ENCODE measurements at regions not wholly inside any gene's neighbourhood (a gene's known extent, or its start where the extent isn't known, plus 50 kb on each side); places are given as distances from the start of the nearest gene placed in this dataset.

DNA sequence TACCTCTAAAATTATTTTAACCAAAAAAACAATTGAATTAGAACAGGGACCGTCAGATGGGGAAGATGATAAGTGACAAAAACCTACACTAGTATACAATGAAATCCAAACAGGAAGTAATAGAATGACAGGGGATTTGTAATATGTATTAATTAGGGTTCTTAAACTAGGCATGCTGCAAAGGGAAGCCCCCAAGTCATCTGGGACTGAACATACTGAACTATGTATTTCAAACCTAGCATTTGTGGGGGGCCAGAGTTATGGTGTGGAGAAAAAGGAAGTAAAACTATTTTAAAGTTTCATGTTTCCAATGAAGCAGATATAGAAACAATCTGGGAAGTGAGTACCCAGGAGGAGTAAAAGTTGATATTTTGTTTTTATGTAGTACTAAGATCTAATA lies 133.2 kb upstream of the HS3ST3A1 start:
- no peak overlapping the region for H3K27ac Mint-ChIP-seq (ENCODE audit: unreplicated experiment)
- DNase-seq = no peak
- no peak overlapping the region for H3K4me3 Mint-ChIP-seq (ENCODE audit: unreplicated experiment)
- no peaks in the 10 kb centered on the region for H3K4me1 Mint-ChIP-seq (ENCODE audit: low read depth, unreplicated experiment)
- peaks cover 4% of the 10 kb centered on the region for H3K9me3 Mint-ChIP-seq (ENCODE audit: unreplicated experiment)
- no peaks in the 10 kb centered on the region for H3K27me3 Mint-ChIP-seq (ENCODE audit: unreplicated experiment)
- peaks cover 10% of the 10 kb centered on the region for H3K36me3 Mint-ChIP-seq (ENCODE audit: unreplicated experiment)
- TF ChIP-seq, protein P1, sequence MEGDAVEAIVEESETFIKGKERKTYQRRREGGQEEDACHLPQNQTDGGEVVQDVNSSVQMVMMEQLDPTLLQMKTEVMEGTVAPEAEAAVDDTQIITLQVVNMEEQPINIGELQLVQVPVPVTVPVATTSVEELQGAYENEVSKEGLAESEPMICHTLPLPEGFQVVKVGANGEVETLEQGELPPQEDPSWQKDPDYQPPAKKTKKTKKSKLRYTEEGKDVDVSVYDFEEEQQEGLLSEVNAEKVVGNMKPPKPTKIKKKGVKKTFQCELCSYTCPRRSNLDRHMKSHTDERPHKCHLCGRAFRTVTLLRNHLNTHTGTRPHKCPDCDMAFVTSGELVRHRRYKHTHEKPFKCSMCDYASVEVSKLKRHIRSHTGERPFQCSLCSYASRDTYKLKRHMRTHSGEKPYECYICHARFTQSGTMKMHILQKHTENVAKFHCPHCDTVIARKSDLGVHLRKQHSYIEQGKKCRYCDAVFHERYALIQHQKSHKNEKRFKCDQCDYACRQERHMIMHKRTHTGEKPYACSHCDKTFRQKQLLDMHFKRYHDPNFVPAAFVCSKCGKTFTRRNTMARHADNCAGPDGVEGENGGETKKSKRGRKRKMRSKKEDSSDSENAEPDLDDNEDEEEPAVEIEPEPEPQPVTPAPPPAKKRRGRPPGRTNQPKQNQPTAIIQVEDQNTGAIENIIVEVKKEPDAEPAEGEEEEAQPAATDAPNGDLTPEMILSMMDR (IDR thresholded peaks at IDR 0.05; ENCODE audit: partially characterized antibody, unreplicated experiment) = no peak

DNA sequence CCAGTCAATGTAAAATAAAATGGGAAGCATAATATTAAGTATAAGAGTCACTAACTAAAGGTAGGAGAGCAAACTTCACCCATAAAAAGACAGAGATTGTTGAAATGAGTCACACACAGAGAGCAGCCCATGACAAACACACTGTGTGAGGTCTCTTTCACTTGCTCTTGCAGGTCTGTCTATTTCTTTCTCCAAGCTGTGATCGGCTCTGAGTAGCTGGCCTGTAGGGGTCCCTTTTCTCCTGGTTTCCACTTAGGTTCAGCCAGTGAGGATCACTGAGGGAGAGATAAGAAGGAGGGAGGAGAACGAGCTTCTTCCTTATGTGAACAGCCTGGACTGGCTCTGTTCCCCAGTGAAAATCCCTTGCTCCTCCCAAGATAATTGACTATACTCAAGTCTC lies 133.7 kb upstream of the HS3ST3A1 start:
- Mint-ChIP-seq H3K36me3 (ENCODE audit: unreplicated experiment) (peaks cover 10% of the 10 kb centered on the region), H3K4me1 (ENCODE audit: low read depth, unreplicated experiment) (no peaks in the 10 kb centered on the region), H3K27ac (ENCODE audit: unreplicated experiment) (no peak overlapping the region), H3K4me3 (ENCODE audit: unreplicated experiment) (no peak overlapping the region), H3K9me3 (ENCODE audit: unreplicated experiment) (peaks cover 4% of the 10 kb centered on the region), H3K27me3 (ENCODE audit: unreplicated experiment) (no peaks in the 10 kb centered on the region)
- TF ChIP-seq, protein P1 (IDR thresholded peaks at IDR 0.05; ENCODE audit: partially characterized antibody, unreplicated experiment) = no peak
- DNase-seq = no peak

DNA sequence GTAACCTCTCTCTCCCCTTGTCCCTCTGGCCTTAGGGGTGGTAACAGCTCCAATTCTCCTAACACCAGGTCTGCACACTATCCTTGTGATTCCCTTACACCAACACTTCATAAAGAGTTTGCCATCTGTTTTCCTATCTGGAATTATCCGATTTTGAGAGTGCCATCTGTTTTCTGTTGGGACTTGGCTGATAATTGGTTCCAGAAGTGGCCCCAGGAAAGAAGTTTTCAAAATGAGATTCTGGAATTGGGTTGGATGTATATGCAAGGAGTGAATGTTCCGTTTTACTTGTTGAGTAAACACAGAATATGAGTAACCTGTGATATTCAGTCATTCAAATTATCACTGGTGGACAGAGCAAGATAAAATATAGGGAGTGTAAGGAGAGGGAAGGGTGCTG lies 134.1 kb upstream of the HS3ST3A1 start:
- TF ChIP-seq, protein P1 (IDR thresholded peaks at IDR 0.05; ENCODE audit: partially characterized antibody, unreplicated experiment) = no peak
- no peak overlapping the region for H3K27ac Mint-ChIP-seq (ENCODE audit: unreplicated experiment)
- H3K9me3 Mint-ChIP-seq (ENCODE audit: unreplicated experiment) = peaks cover 4% of the 10 kb centered on the region
- H3K27me3 Mint-ChIP-seq (ENCODE audit: unreplicated experiment) = no peaks in the 10 kb centered on the region
- no peaks in the 10 kb centered on the region for H3K4me1 Mint-ChIP-seq (ENCODE audit: low read depth, unreplicated experiment)
- H3K4me3 Mint-ChIP-seq (ENCODE audit: unreplicated experiment) = no peak overlapping the region
- no peak for DNase-seq
- peaks cover 10% of the 10 kb centered on the region for H3K36me3 Mint-ChIP-seq (ENCODE audit: unreplicated experiment)

DNA sequence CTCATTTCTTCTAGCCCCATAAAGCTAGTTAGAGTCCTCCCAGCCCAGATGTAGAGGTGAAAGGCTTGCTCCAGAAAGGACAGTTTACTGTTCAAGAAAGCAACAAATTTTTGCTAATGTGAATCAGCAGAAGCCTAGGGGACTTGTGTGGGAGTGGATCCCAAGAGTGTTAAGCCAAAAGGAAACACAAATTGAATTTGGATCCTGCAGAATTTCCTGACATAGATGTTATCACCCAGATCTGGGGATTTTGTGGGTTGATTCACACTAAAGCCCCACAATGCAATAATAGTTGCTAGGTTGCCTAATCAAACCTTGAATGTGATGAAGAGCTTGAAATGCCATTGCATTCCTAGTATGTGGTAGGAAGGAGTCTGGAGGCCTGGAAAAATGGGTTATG lies 135.2 kb upstream of the HS3ST3A1 start:
- no peaks in the 10 kb centered on the region for H3K27me3 Mint-ChIP-seq (ENCODE audit: unreplicated experiment)
- H3K36me3 Mint-ChIP-seq (ENCODE audit: unreplicated experiment) = peaks cover 10% of the 10 kb centered on the region
- no peak for DNase-seq
- H3K4me1 Mint-ChIP-seq (ENCODE audit: low read depth, unreplicated experiment) = no peaks in the 10 kb centered on the region
- peaks cover 2% of the 10 kb centered on the region for H3K9me3 Mint-ChIP-seq (ENCODE audit: unreplicated experiment)
- H3K27ac Mint-ChIP-seq (ENCODE audit: unreplicated experiment) = no peak overlapping the region
- TF ChIP-seq, protein P1 (IDR thresholded peaks at IDR 0.05; ENCODE audit: partially characterized antibody, unreplicated experiment) = no peak
- H3K4me3 Mint-ChIP-seq (ENCODE audit: unreplicated experiment) = no peak overlapping the region

DNA sequence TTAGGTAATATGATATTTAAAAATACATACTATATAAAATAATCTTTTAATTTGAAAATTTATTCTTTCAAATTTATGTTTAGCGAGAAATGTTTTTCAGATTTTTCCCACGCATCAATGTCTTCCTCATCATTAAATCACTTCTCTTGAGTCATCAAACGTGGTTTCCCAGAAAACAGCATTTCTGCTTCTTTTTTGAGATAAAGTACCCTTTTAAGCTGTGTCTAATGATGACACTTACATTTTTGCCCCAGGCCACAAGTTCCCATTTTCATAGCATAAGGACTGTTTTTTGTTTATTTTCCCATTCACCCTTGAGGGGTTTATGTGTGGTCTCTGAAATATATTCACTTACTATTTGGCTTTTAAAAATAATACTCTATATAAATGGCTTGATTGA lies 139.0 kb upstream of the HS3ST3A1 start:
- no peak for DNase-seq
- TF ChIP-seq, protein P1 (IDR thresholded peaks at IDR 0.05; ENCODE audit: partially characterized antibody, unreplicated experiment) = no peak
- H3K27me3 Mint-ChIP-seq (ENCODE audit: unreplicated experiment) = no peaks in the 10 kb centered on the region

More for the DNA sequence above, 139.0 kb upstream of the HS3ST3A1 start:
- H3K4me3 Mint-ChIP-seq (ENCODE audit: unreplicated experiment) = no peak overlapping the region
- no peaks in the 10 kb centered on the region for H3K36me3 Mint-ChIP-seq (ENCODE audit: unreplicated experiment)
- H3K27ac Mint-ChIP-seq (ENCODE audit: unreplicated experiment) = no peak overlapping the region
- H3K9me3 Mint-ChIP-seq (ENCODE audit: unreplicated experiment) = no peaks in the 10 kb centered on the region
- no peaks in the 10 kb centered on the region for H3K4me1 Mint-ChIP-seq (ENCODE audit: low read depth, unreplicated experiment)
